ENCODE measurements at regions not wholly inside any gene's neighbourhood (a gene's known extent, or its start where the extent isn't known, plus 50 kb on each side); places are given as distances from the start of the nearest gene placed in this dataset.

DNA sequence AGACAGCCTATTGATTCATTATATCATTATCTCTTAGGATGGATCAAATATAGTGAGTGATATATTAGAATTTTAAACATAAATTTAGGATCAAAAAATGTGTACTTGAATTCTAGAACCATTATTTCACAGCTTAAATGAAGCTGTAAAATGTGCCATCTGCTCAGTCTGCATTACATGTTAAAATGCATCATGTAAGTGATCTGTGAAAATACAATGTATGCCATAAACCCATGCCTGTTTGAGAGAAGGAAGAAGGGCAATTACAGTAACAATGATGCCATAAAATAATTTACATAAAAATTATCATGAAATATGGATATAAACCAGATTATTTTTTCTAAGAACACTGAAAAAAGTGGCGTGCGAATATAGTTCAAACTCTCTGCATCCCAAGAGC lies 1066.0 kb upstream of the ADGRL4 start:
- DNase-seq (ENCODE audit: low read depth in 2 of 2): no peak

DNA sequence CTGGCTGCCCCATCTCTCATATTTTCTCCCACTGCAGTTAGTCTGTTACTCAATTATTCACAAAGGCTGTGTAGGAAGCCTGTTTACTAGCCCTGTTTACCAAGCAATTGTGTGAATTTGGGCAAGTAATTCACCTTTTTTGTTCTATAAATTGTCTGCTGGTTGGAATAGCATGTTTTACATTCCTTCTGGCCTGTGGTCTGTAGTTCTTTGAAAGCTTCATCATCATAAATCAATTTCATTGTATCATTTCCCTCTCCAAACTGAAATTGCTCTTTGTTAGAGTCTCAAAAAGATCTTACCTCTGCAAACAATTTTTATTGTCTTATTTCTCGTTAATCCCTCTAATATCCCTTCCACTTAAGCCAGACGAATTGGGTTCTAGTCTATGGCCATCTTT lies 1059.5 kb upstream of the ADGRL4 start:
- no peak for DNase-seq (ENCODE audit: low read depth in 2 of 2)

DNA sequence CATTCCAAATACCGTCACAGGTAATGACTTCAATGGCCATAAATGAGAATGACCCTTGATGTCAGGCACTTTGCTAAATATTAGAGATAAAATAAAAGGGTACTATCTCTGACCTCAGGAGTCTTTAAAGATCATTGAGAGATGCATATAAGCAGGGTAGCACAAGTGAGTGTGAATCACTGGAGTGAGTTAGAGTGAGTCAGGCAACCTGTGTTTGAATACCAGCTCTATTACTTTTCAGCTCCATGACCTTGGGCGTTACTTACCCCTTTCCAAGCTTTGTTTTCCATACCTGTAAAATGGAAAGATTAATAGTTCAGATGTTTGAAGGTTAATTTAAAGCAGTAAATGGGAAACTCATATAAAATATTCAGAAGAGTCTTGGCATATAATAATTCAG lies 1058.0 kb upstream of the ADGRL4 start:
- DNase-seq (ENCODE audit: low read depth in 2 of 2): no peak

DNA sequence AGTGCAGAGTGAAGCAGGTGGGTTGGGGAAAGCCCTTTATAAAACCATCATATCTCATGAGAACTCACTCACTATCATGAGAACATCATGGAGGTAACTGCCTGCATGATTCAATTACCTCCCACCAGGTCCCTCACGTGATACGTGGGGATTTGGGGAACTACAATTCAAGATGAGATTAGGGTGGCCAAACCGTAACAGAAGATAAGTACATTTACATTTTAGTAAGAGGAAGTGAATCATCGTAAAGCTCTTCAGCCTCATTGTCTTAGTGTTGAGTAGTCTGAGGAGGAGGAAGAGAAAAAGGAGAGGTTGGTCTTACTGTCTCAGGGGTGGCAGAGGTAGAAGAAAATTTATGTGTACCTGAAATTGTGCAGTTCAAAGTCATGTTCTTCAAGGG lies 1053.4 kb upstream of the ADGRL4 start:
- DNase-seq (ENCODE audit: low read depth in 2 of 2): no peak

DNA sequence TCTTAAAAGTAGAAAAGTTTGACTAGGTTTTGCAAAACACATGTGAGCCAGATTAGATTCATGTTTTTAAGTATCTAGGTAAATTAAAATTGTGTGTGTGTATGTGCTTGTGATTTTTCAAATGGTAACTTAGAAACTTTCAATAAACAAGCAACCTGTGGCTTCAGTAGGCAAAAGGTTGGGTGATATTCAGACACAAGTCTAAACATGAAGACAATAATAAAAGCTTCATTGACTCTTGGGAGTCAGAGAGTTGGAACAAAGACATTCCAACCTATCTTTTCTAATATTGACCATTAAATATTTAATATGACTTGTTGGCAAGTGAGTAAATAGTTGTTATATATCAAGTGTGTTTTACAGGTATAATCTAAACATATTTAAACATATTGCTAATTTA lies 1049.6 kb upstream of the ADGRL4 start:
- no peak for DNase-seq (ENCODE audit: low read depth in 2 of 2)

DNA sequence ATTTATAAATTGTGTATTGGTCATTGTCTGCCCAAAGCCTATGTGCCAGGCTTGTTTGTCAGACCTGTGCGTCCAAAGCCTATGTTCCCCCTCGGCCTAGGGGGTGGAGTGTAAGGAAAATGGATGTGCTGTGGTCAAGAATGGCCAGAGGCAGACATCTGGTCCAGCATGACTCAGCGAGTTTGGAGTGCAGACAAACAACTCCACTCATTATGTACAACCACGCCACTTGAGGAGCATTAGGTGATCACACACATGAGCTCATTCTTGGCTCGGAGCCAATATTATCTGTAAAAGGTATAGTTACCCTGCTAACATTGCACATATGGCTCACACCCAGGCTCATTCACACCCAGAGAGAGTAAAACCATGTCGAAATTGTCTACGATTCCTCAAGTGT lies 1047.6 kb upstream of the ADGRL4 start:
- DNase-seq (ENCODE audit: low read depth in 2 of 2): no peak

DNA sequence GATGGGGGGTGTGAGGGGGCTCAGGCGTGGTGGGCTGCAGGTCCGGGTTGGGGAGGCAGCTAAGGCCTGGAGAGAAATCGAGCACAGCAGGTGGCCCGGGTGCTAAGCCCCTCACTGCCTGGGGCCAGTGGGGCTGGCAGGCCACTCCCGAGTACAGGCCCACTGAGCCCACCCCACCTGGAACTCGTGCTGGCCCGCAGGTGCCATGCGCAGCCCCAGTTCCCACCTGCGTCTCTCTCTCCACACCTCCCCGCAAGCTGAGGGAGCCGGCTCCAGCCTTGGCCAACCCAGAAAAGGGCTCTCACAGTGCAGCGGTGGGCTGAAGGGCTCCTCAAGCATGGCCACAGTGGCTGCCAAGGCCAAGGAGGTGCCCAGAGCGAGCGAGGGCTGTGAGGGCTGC lies 1047.1 kb upstream of the ADGRL4 start:
- no peak for DNase-seq (ENCODE audit: low read depth in 2 of 2)

DNA sequence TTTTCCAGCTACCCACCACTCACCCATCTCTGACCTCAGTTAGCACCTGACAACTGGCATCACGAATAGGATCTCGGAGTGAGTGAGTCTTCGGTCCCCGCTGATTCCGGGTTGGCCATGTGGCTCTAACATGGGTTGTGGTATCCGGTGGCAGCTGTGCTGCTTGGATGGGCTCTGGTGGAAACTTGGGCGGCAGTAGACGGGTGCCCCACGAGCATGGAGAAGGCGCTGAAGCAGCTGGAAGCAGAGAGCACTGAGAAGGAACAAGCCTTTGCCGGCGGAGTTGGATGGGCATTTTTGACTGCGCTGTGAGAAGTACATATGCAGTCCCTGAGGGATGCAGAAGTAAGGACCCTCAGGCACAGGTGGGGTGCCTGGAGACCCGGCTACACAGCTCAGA lies 1044.0 kb upstream of the ADGRL4 start:
- no peak for DNase-seq (ENCODE audit: low read depth in 2 of 2)

DNA sequence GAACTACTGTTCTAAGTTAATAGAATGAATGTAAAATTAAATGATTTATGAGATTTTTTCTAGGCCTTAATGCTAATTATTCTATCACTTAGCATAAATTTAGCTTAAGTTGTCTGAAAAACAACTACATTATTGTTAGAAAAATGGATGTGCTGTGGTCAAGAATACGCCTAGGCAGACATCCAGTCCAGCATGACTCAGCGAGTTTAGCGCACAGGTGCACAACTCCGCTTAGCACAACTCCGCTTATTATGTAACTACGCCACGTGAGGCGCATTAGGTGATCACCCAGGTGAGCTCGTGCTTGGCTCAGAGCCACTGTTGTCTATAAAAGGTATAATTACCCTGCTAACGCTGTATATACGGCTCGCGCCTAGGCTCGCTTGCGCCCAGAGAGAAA lies 1043.6 kb upstream of the ADGRL4 start:
- no peak for DNase-seq (ENCODE audit: low read depth in 2 of 2)

DNA sequence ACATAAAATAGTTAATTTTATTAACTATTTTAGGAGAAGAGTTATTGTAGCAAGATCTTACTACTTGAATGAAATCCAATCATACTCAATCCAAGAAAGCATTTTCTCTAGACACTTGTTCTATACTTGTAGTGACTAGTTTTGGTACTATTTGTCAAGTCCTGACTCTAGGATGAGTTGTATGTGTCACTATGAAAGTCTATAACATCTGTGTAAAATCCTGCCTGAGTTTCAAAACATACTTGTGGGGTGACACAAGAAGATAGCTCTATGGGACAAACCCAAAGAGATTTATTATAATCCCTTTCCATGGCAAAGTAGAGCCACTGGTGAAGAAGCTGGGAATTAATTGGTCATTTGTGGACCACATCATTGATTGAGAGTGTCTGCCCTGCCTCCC lies 1042.2 kb upstream of the ADGRL4 start:
- no peak for DNase-seq (ENCODE audit: low read depth in 2 of 2)

DNA sequence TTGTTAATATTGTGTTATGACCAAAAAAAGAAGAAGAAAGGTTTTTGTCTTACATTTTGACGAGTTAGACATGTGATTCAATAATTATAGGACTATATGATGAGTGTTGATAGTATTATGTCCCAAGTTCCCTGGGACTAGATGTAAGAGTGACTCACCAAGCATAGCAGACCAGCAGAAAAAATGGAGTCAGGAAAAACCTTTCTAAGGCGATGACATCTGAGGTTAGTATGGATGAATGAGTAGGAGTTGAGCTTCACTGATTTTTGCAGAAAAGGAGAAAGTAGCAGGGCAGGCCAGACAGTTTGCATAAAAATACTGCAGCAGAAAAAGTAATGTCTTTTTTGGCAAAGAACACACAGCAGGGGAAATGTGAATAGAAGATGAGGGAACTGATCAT lies 1041.3 kb upstream of the ADGRL4 start:
- DNase-seq (ENCODE audit: low read depth in 2 of 2): no peak

DNA sequence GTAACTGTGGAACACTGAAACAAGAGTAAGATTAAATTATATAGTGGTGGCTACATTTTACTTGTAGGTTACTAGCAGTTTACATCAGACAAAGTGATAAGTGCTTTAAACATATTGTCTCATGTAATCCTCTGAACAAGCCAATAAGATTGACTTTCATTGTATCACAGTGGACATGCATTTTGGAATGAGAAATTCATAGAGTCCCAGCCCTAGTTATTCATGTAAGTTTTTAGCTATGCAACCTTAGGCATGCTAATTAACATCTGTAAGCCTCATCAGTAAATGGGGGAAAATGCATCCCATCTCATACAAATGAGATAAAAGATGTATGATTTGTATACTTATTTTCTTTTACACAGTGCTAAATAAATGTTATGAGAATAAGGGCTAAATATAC lies 1038.1 kb upstream of the ADGRL4 start:
- no peak for DNase-seq (ENCODE audit: low read depth in 2 of 2)

DNA sequence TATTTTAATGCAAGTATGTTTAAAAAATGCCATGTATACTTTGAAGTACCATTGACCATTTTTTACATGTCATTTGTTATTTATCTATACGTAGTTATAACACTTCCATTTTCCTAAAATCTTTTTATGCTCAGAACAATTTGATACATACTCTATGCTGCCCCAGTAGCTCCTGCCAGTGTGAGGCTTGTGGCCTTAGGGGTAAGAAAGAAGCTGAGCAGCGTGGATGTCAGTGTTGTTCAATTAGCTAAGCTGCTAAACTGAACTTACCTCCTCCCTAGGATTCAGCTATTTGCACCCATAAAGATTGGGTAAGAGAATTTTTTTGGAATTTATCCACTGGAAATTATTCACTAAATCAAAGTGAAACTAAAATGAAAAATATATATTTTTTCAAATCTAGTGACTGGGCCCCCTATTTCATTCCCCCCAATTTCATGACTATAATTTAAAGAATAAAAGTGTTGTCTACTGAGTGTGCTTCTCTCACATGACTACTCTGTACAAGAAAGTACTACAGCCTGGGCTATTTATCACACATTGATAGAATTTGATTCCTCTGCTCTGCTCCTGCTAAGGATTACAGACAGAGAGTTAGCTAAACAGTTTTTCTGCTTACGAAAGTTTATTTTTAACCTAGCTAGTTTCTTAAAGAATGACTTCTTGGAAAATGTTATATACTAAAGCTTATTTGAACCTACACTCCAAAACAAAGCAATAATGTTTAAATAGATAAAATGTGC lies 1030.3 kb upstream of the ADGRL4 start:
- DNase-seq (ENCODE audit: low read depth in 2 of 2): no peak

DNA sequence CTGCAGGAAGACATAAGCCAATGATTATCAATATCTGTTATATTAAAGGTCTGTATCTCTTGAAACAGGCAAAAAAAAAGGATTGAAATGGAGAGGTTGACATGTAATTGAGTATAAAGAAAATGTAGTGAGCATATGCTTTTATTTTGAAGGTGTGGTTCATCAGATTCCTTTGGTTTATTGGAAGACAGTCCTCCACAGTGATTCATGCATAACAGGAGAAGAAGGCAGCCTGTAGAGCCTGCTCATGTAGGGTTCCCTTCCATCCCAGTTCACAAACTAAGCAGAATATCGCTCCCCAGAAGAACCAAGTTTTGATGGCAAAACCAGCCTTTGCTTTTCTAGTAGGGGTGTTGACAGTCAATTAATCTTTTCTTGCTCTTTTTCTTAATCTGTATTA lies 1016.8 kb upstream of the ADGRL4 start:
- DNase-seq (ENCODE audit: low read depth in 2 of 2): no peak

DNA sequence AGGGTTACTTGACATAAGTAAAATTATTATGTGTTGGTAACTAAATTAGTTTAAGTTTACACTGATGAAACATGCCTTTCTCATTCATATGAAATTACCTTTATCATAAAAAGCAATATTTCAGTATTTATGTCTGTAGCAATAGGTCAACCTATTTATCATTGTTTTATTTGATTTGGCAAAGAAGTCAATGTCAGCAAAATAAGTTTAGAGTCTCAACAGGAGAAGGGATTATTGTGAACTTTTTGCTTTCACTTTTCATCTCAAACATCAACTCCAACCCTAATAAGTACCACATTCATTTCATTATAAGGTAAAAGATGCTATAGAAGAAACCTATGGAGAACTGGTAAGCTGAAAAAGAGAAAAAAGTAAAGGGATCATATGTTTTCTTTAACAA lies 1015.4 kb upstream of the ADGRL4 start:
- DNase-seq (ENCODE audit: low read depth in 2 of 2): no peak

DNA sequence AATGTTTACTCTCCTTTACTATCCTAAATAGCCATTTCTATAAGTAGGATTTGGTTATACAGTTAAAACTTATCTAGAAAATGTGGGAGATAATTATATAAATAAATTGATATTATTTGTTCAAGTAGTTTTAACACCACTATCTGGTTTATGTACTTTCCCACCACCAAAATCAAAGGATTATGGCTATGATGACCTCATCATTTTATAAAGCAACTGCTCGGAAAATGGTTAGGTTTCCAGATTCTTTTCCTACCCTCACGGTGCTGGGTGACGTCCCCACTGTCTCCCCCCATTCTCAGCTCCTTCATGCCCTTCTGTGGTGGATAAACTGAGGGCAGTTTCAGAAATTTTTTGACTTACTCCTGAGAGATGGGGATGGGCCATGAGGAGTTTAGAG lies 1011.8 kb upstream of the ADGRL4 start:
- no peak for DNase-seq (ENCODE audit: low read depth in 2 of 2)

DNA sequence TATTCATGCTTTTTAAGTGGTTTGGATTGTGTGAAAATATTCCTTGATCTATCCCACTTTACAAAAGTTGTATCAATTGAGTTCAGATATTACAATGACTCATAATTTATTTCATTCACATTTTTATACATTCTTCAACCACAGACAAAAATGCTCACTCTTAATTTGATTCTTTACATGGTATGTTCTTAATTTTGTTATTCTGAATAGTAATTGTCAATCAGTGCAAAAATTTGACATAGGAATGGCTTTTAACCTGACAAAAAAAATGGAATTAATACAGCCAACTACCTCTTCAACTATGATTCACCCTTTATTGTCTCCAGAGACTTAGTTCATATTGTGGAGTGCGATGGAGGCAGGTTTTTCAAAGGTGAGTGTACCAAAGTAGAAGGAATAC lies 1002.4 kb upstream of the ADGRL4 start:
- DNase-seq (ENCODE audit: low read depth in 2 of 2): no peak

DNA sequence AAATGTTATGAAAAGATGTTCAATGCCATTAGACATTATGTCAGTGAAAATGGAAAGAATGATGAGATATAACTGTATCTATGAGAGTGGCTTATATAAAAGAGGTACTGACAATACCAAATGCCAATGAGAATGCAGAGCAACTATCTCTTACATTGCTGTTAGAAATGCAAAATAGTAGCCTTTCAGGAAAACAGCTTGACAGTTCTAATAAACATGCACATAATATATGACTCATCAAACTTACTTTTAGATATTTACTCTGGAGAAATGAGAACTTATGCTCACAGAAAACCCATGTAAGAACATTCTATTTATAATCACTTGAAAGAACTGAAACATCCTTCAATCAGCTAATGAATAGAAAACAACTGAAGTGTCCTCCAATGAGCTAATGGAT lies 996.7 kb upstream of the ADGRL4 start:
- no peak for DNase-seq (ENCODE audit: low read depth in 2 of 2)

DNA sequence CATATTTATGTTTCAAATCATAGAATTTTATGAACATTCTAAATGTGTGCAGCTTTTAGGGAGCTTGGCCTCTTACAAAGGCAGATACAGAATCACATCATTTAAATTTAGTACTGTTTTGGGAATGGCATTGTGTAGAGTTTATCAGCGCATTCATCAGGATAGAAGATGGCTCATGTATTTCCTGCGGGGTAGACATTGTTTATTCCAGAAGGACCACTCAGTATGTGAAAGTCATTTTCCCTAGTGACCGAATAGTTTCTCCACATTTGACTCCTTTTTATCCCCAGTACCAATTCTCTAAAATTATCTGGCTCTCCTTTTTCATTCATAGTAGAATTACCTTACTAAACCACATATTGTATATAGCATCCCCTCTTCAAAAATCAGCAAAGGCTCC lies 981.9 kb upstream of the ADGRL4 start:
- no peak for DNase-seq (ENCODE audit: low read depth in 2 of 2)

DNA sequence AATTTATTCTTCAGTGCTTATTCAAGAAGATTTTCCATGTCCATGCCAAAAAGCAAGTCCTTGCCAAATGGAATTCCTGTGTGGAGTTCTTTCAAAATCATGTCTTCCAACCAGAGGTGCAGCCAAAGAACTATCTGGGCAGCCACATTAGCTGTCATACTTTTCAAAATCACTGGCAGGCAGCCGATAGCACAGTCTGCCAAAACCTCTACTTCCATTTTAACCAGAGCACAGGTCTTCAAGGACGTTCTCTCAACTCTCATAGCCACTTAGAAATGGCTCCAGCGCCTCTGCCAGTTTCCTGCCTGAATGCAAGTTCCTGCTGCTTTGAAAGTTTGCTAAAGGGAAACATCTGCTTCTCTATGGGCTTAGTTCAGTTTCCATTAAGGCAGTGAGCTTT lies 975.7 kb upstream of the ADGRL4 start:
- DNase-seq (ENCODE audit: low read depth in 2 of 2): no peak

DNA sequence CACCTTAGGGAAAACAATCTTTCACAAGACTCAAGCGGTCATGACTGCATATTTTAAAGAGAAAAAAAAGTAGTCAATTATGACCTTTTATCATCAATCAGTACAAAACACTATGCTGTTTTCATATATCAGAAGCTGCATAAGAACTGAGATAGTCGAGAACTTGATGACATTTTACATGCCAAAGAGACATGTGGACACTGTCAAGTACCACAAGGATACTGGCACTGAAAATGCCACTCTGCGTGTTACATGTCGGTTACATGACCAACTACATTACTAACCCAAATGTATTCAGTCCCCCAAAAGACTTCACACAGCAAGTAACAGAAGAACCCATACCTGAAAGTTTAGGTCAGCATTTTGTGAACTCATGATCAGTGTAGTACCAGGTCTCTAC lies 975.0 kb upstream of the ADGRL4 start:
- DNase-seq (ENCODE audit: low read depth in 2 of 2): no peak

DNA sequence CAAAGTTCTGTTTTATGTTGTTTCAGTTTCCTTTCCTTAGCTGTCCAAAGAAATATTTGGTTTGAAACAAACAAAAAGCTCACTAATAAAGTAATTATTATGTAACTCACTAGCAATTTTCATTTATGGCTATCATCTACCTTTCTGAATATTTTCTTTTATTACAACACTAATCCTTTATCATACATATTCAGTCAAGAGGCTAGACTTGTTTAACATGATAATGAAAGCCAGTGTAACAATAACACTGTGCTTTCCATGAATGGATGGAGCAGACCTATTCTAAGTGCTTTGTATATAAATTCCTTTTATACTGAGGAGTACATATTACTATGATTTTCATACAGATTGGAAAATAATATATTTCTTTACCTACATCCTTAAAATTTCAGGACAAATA lies 972.8 kb upstream of the ADGRL4 start:
- no peak for DNase-seq (ENCODE audit: low read depth in 2 of 2)

DNA sequence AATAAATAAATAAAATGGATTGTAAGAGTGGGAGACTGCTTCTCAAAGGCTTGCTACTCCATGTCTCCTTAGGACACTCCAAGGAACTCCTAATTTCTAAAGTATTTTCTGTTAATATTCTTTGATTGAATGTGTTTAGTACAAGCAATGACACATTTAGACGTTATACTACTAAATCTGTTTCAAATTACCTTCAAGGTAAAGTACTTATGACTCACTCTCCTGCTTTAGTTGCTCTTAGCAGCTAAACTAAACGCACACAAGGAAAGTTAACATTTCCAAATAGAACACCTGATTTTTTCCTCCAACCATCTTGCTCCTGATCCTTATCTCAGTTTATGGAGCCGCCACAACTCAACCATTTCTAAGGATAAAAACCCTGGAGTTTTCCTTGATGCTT lies 969.8 kb upstream of the ADGRL4 start:
- DNase-seq (ENCODE audit: low read depth in 2 of 2): no peak

DNA sequence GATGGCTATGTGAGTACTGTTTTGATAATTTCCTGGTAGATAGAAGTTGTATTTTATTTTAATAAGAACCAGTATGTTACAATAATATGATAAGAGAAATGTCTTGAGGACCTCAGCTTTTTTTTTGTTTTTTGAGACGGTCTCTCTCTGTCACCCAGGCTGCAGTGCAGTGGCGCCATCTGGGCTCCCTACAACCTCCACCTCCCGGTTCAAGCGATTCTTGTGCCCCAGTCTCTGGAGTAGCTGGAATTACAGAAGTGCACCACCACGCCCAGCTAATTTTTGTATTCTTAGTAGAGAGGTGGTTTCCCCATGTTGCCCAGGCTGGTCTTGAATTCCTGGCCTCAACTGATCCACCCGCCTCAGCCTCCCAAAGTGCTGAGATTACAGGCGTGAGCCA lies 968.1 kb upstream of the ADGRL4 start:
- DNase-seq (ENCODE audit: low read depth in 2 of 2): no peak

DNA sequence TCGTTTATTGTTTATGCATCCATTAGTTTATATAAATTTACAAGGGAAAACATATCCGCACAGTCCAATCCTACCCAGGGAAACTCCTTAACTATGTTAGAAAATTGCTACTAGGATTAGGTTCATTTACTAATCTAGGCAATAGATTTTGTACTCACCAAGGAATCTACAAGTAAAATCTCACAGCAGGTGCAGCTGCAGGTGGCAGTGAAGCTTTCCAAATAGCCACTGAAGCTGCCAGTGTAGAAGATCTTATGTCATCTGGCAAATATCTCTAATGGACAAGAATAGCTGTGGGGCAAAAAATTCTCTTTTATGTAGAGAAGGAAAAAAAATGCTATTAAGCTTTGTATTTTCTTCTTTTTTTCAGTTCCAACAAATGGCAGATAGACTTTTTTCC lies 963.4 kb upstream of the ADGRL4 start:
- DNase-seq (ENCODE audit: low read depth in 2 of 2): no peak

Measured in stimulated activated CD4-positive, alpha-beta T cell treated with anti-CD3 and anti-CD28 coated beads, Interleukin-12 subunit alpha, Interleukin-12 subunit beta, amount 100 ng/mL, for 24 hours (primary cell).